ENCODE measurements at regions not wholly inside any gene's neighbourhood (a gene's known extent, or its start where the extent isn't known, plus 50 kb on each side); places are given as distances from the start of the nearest gene placed in this dataset.

DNA sequence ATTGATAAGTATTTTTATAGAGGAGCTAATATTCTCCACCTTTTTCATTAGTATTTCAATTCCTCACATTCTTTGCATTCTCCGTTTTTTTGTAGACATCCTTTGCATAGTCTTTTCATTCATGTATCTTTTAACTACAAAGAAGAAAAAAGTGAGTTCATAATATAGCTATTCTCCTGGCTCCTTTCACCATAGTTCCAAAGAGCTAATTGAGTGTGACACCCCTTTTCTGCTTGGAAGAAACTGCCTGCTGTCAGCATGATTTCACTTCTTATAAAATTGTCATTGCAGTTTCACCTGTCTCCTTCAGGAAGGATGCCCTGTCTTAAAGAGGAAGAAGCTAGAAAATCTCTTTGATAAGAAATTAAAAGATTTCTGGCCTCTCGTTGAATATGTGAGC lies 991.1 kb downstream of the KCNT2 start:
- no peaks in the 10 kb centered on the region for H3K36me3 ChIP-seq (ENCODE audit: low read depth)
- DNase-seq (ENCODE audit: low spot score) = no peak
- ATAC-seq (ENCODE audit: low read depth) = no peak
- H3K9me3 ChIP-seq (ENCODE audit: severe bottlenecking) = no peaks in the 10 kb centered on the region
- no peaks in the 10 kb centered on the region for H3K4me1 ChIP-seq (ENCODE audit: insufficient read depth, poor library complexity, severe bottlenecking)
- TF ChIP-seq, protein P1, sequence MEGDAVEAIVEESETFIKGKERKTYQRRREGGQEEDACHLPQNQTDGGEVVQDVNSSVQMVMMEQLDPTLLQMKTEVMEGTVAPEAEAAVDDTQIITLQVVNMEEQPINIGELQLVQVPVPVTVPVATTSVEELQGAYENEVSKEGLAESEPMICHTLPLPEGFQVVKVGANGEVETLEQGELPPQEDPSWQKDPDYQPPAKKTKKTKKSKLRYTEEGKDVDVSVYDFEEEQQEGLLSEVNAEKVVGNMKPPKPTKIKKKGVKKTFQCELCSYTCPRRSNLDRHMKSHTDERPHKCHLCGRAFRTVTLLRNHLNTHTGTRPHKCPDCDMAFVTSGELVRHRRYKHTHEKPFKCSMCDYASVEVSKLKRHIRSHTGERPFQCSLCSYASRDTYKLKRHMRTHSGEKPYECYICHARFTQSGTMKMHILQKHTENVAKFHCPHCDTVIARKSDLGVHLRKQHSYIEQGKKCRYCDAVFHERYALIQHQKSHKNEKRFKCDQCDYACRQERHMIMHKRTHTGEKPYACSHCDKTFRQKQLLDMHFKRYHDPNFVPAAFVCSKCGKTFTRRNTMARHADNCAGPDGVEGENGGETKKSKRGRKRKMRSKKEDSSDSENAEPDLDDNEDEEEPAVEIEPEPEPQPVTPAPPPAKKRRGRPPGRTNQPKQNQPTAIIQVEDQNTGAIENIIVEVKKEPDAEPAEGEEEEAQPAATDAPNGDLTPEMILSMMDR (IDR thresholded peaks at IDR 0.05; ENCODE audit: poor library complexity, severe bottlenecking) = no peak
- H3K27ac ChIP-seq (ENCODE audit: poor library complexity, severe bottlenecking) = no peak overlapping the region
- H3K27me3 ChIP-seq (ENCODE audit: insufficient read depth, poor library complexity, severe bottlenecking) = no peaks in the 10 kb centered on the region
- no peak overlapping the region for H3K4me3 ChIP-seq (ENCODE audit: severe bottlenecking)

DNA sequence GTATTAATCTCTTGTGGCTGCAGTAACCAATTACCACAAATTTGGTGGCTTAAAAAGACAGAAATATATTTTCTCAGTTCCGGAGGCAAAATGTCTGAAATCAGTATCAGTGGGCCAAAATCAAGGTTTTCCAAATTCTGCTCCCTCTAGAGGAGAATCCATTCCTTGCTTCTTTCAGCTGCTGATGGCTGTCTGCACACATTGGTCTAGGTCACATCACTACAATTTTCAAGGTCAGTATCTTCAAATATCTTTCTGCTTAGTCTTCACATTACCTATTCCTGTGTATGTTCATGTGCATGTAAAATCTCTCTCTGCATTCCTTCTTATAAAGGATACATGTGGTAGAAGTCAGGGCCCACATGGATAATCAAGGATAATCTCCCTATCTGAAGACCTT lies 999.4 kb downstream of the KCNT2 start:
- DNase-seq (ENCODE audit: low spot score) = no peak

DNA sequence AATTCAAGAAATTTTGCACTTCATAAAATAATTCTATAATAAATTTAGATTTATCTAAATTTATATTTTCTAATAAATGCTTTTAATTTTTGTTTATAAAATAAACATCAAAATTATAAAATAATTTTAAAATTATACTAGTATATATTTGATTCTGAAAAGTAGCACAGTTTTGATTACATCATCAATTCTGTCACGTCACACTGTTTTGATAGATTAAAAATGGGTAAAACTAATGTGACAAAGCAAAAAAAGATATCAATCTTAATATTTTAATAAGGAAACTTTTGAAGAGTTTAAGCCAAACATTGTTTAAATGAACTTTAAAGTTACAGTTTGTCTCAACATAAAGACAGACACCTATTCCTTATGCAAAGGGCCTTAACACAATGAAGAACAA lies 1001.8 kb downstream of the KCNT2 start:
- Histone ChIP-seq H3K4me1 (ENCODE audit: insufficient read depth, poor library complexity, severe bottlenecking) (peaks cover 5% of the 10 kb centered on the region), H3K27me3 (ENCODE audit: insufficient read depth, poor library complexity, severe bottlenecking) (no peaks in the 10 kb centered on the region), H3K4me3 (ENCODE audit: severe bottlenecking) (no peak overlapping the region), H3K36me3 (ENCODE audit: low read depth) (no peaks in the 10 kb centered on the region), H3K27ac (ENCODE audit: poor library complexity, severe bottlenecking) (no peak overlapping the region), H3K9me3 (ENCODE audit: severe bottlenecking) (no peaks in the 10 kb centered on the region)
- DNase-seq (ENCODE audit: low spot score) (no peak), ATAC-seq (ENCODE audit: low read depth) (no peak)
- TF ChIP-seq, protein P1 (IDR thresholded peaks at IDR 0.05; ENCODE audit: poor library complexity, severe bottlenecking) = no peak

More for the DNA sequence above, 999.4 kb downstream of the KCNT2 start:
- Histone ChIP-seq H3K36me3 (ENCODE audit: low read depth) (no peaks in the 10 kb centered on the region), H3K4me3 (ENCODE audit: severe bottlenecking) (no peak overlapping the region), H3K27ac (ENCODE audit: poor library complexity, severe bottlenecking) (no peak overlapping the region), H3K4me1 (ENCODE audit: insufficient read depth, poor library complexity, severe bottlenecking) (peaks cover 5% of the 10 kb centered on the region), H3K9me3 (ENCODE audit: severe bottlenecking) (peaks cover 2% of the 10 kb centered on the region), H3K27me3 (ENCODE audit: insufficient read depth, poor library complexity, severe bottlenecking) (no peaks in the 10 kb centered on the region)
- TF ChIP-seq, protein P1 (IDR thresholded peaks at IDR 0.05; ENCODE audit: poor library complexity, severe bottlenecking) = peak; percentile 39
- ATAC-seq (ENCODE audit: low read depth) = no peak

DNA sequence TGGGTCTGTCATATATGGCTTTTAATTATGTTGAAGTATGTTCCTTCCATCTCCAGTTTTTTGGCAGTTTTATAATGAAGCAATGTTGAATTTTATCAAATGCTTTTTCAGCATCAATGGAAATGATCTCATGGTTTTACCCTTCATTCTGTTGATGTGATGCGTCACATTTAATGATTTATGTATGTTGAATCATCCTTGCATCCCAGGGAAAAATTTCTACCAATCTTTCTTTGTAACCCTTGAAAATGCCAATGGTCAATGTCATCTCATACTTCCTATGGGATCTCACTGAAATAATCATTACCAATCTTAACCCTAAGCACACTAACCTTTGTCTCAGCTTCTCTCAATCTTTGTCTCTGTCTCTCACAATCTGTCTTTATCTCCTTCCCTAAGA lies 1004.0 kb downstream of the KCNT2 start:
- no peak for DNase-seq (ENCODE audit: low spot score)
- Histone ChIP-seq H3K27ac (ENCODE audit: poor library complexity, severe bottlenecking) (peak overlapping the region; percentile 61), H3K27me3 (ENCODE audit: insufficient read depth, poor library complexity, severe bottlenecking) (no peaks in the 10 kb centered on the region), H3K4me1 (ENCODE audit: insufficient read depth, poor library complexity, severe bottlenecking) (peaks cover 5% of the 10 kb centered on the region), H3K9me3 (ENCODE audit: severe bottlenecking) (no peaks in the 10 kb centered on the region), H3K4me3 (ENCODE audit: severe bottlenecking) (no peak overlapping the region), H3K36me3 (ENCODE audit: low read depth) (no peaks in the 10 kb centered on the region)
- ATAC-seq (ENCODE audit: low read depth) = peak; percentile 94
- TF ChIP-seq, protein P1 (IDR thresholded peaks at IDR 0.05; ENCODE audit: poor library complexity, severe bottlenecking) = no peak

DNA sequence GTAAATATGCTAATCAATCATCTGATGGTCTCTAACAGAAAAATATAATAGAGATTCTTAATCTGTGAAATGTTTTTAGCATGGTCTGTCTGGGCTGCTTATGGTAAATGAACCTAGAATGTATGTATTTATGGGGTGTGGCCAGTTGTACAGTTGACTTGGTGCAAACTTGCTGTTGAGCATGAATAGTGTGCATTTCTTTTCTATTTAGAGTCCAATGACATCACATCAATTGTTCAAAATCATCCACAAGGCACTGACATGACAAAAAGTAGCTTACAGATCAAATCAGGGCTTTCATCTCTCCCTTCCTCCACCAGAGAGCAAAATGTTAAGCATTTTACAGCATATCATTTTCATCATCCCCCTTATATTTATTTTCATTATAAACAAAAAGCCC lies 1010.3 kb downstream of the KCNT2 start:
- DNase-seq (ENCODE audit: low spot score) = no peak
- no peak for ATAC-seq (ENCODE audit: low read depth)
- H3K9me3 ChIP-seq (ENCODE audit: severe bottlenecking) = no peaks in the 10 kb centered on the region
- no peak overlapping the region for H3K27ac ChIP-seq (ENCODE audit: poor library complexity, severe bottlenecking)
- no peaks in the 10 kb centered on the region for H3K36me3 ChIP-seq (ENCODE audit: low read depth)
- no peak overlapping the region for H3K4me3 ChIP-seq (ENCODE audit: severe bottlenecking)
- TF ChIP-seq, protein P1 (IDR thresholded peaks at IDR 0.05; ENCODE audit: poor library complexity, severe bottlenecking) = no peak
- H3K27me3 ChIP-seq (ENCODE audit: insufficient read depth, poor library complexity, severe bottlenecking) = no peaks in the 10 kb centered on the region
- H3K4me1 ChIP-seq (ENCODE audit: insufficient read depth, poor library complexity, severe bottlenecking) = peaks cover under 1% of the 10 kb centered on the region

All from RWPE2 (cell line).